Left kidney (tissue), 1 donor: ENCODE measurements at regions not wholly inside any gene's neighbourhood (a gene's known extent, or its start where the extent isn't known, plus 50 kb on each side); places are given as distances from the start of the nearest gene placed in this dataset.
"Not testable (repeated sequence)": the region's sequence is repeated elsewhere in the genome, so short reads cannot be mapped to it uniquely, and the experiment has no call there.

ENCODE experiments used
- DNase-seq: peaks from one replicate; pipeline ENCODE4 v3.0.0-alpha.2; 2013

- DNase-seq: no peak
These were observed 148.3 kb upstream of the HDAC4 start for GRCh38 chr2:239548965-239549595.

GRCh38 chr2:239548451-239548871, 147.6 kb upstream of the HDAC4 start:
- DNase-seq: no peak

GRCh38 chr2:239547140-239547539, 146.3 kb upstream of the HDAC4 start:
- not testable (repeated sequence) for DNase-seq

- no peak for DNase-seq
These were observed 145.7 kb upstream of the HDAC4 start for GRCh38 chr2:239546541-239546940.

GRCh38 chr2:239545741-239546392, 145.0 kb upstream of the HDAC4 start:
- no peak for DNase-seq

- DNase-seq: no peak
These were observed 144.2 kb upstream of the HDAC4 start for GRCh38 chr2:239544918-239545465.

GRCh38 chr2:239544143-239544917, 143.5 kb upstream of the HDAC4 start:
- DNase-seq: peak; percentile 38

GRCh38 chr2:239543702-239544101, 142.9 kb upstream of the HDAC4 start:
- no peak for DNase-seq

- no peak for DNase-seq
These were observed 139.4 kb upstream of the HDAC4 start for GRCh38 chr2:239540174-239540573.

- DNase-seq: no peak
These were observed 138.9 kb upstream of the HDAC4 start for GRCh38 chr2:239539776-239540100.

GRCh38 chr2:239539083-239539775, 138.4 kb upstream of the HDAC4 start:
- DNase-seq: no peak

- DNase-seq: no peak
These were observed 137.7 kb upstream of the HDAC4 start for GRCh38 chr2:239538357-239539052.

- DNase-seq: no peak
These were observed 137.0 kb upstream of the HDAC4 start for GRCh38 chr2:239537633-239538356.

GRCh38 chr2:239536186-239536585, 135.4 kb upstream of the HDAC4 start:
- DNase-seq: no peak

- DNase-seq: no peak
These were observed 134.8 kb upstream of the HDAC4 start for GRCh38 chr2:239535413-239536144.

- no peak for DNase-seq
These were observed 134.0 kb upstream of the HDAC4 start for GRCh38 chr2:239534581-239535412.

- DNase-seq: no peak
These were observed 132.9 kb upstream of the HDAC4 start for GRCh38 chr2:239533569-239534316.

- DNase-seq: peak; percentile 55
These were observed 132.0 kb upstream of the HDAC4 start for GRCh38 chr2:239532859-239533258.

GRCh38 chr2:239532250-239532649, 131.4 kb upstream of the HDAC4 start:
- DNase-seq: no peak
